Activated T-cell treated with anti-CD3 and anti-CD28 coated beads for 48 hours (primary cell): ENCODE measurements at regions not wholly inside any gene's neighbourhood (a gene's known extent, or its start where the extent isn't known, plus 50 kb on each side); places are given as distances from the start of the nearest gene placed in this dataset.
"Not testable (repeated sequence)": the region's sequence is repeated elsewhere in the genome, so short reads cannot be mapped to it uniquely, and the experiment has no call there.

Experiments used
- DNase-seq: peaks from one replicate; pipeline ENCODE4 v3.0.0-alpha.2; 2020; ENCODE audit warnings: low read depth

DNA sequence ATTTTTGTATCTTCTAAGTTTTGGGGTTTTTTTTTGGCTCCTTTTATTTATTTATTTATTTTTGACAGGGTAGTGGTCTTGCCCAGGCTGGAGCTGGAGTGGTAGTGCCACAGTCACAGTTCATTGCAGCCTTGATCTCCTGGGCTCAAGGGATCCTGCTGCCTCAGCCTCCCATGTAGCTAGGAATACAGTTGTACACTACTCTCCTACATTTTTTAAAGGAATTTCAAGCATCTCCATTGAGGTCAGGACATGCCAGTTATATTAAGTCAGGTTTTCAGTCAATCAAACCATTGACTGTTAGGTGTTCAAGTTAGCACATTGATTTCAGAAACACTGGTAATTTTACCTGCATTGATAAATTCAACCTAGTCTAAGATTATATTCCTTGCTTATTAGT, 480.5 kb upstream of the SPRY2 start:
- DNase-seq, result no peak

GRCh38 chr13:80817979-80818378, 477.1 kb upstream of the SPRY2 start:
- DNase-seq, result no peak

DNA sequence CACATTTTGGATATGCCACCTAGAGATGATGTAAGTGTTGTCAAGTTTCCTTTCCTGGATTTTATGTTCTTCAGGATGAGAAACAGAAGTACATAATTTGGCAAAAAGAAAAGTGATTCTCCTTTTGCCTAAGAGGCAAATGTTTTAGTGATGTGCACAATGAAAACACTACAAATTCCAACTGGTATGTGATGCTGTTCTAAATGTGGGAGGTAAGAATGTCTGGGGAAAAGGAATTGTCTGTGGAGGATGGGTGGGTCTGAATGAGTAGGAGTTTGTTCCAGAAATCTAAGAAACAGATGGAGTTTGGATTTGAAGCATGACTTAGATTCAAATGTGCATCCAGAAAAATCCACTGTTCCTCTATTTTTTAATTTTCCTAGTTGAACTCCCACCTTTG, 473.6 kb upstream of the SPRY2 start:
- no peak for DNase-seq

DNA sequence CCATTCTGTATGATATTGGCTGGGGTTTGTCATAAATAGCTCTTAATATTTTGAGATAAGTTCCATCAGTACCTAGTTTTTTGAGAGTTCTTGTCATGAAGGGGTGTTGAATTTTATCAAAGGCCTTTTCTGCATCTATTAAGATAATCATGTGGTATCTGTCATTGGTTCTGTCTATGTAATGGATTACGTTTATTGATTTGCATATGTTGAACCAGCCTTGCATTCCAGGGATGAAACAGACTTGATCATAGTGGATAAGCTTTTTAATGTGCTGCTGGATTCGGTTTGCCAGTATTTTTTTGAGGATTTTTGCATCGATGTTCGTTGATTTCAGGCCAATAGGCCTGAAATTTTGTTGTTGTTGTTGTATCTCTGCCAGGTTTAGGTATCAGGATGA, 469.4 kb upstream of the SPRY2 start:
- DNase-seq, result not testable (repeated sequence)

DNA sequence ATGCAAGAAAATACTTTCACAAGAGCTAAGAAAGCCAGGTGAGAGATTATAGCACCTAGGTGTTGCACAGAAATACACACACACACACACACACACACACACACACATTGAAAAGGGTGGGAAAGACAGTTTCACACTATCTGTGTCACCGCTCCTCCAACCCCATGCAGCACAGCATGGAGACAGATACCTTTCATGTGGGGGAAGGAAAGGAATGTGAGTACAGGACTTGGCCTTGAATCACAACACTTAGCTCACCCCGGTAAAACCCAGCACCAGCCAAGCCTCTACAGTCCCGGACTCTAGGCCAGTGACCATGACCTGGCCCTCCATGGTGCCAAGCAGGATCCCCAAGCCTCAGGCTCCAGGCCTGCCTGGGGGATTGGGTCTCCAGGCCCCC, 462.0 kb upstream of the SPRY2 start:
- DNase-seq, result no peak

DNA sequence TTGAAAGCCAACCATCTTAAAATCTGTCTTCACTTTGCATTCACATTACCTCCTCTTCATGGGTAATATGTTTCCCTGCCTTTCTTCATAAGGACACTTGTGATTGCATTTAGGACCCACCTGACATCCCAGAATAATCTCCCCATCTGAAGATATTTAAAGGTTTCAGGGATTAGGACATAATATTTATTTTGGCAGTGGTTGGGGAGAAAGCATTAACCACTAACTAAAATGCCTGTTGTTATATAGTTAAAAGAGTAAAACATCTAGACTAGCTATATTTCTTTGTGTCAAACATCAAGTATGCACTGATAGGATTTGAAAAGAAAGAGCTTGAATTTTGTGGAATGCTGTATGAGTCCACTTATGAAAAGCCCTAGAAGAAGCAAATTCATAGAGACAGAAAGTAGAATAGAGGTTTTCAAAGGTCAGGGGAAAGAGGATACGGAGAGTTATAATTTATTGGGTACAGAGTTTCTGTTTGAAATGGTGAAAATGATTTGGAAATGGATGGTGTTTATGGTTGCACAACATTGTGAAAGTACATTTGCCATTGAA, 457.7 kb upstream of the SPRY2 start:
- DNase-seq, result no peak

DNA sequence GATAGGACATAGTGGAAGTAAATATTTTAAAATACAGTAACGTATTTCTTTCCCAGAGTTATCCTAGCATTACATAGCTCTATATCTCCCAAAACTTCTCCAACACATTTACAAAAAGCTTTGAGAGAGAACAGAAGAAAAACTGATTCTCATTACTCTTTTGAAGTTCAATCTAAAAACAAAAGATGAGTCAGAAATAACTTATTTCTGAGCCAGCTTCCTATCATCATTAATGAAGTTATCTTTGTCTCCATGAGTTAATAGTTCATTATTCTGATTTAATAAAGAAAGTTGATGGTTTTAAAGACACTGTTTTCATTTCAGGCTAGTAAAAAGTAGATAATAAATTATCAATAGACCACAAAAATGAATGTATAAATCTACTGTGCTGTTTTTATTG, 446.7 kb upstream of the SPRY2 start:
- DNase-seq, result no peak

GRCh38 chr13:80783926-80784565, 443.1 kb upstream of the SPRY2 start:
- no peak for DNase-seq

DNA sequence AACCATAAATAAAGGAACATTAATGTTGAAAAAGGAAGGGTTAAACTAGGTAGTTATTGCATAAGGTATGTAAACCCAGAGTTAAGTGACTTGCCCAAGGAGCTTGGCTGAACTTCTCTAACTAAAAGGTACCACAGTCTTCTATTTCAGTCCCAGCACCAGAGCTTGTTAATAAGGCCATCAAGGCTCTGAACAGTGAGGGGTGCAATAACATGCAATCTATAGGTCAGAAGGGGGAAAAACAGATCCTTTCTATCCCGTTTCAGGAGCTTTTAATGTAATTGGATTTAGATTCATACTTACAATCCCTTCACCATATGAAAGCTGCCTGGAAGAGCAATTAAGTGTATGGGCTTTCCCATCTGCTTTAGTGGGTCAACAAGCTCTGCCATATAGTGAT, 441.5 kb upstream of the SPRY2 start:
- no peak for DNase-seq

GRCh38 chr13:80778297-80778696, 437.4 kb upstream of the SPRY2 start:
- no peak for DNase-seq

DNA sequence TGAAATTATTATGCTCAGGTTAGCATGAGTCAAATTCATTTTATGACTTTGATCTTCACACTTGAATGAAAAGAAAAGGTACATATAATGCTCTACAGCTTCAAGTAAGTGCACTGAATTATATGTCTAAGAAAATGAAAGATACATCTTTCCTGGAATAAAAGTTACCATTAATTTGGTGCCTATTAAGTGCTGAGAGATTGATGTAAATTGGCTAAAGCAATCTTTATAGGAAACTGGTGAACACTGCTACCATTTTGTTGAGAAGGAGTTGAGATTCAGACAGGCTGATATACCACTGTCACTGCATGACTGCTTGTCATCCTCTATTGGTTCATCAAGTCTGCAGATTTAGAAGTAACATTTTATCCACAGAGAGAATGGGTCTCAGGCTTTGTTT, 416.8 kb upstream of the SPRY2 start:
- DNase-seq, result no peak

- no peak for DNase-seq
These were observed 415.0 kb upstream of the SPRY2 start for GRCh38 chr13:80755910-80756309.

DNA sequence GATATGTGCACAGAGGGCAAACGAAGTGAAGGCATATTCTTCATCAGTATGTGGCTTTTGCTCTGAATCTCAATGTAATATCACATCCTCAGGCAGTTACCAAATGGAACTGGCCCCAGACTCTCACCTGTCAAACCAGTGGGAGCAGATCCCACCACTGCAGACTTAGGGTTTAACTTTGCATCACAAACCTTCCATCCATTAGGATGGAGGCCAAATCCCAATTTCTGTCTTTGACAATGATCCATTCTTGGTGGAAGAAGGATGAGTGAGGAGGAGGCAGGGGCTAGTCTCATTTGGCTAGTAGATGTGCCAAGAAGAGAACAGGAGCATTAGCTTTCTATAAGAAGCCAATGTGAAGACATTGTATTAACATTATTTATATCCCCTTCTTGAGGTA, 413.5 kb upstream of the SPRY2 start:
- DNase-seq, result no peak

GRCh38 chr13:80753866-80754265, 412.9 kb upstream of the SPRY2 start:
- DNase-seq, result no peak

- no peak for DNase-seq
These were observed 410.9 kb upstream of the SPRY2 start for GRCh38 chr13:80751854-80752253.

- no peak for DNase-seq
These were observed 403.4 kb upstream of the SPRY2 start for GRCh38 chr13:80744147-80744914.

GRCh38 chr13:80742033-80742432, 401.1 kb upstream of the SPRY2 start:
- no peak for DNase-seq

DNA sequence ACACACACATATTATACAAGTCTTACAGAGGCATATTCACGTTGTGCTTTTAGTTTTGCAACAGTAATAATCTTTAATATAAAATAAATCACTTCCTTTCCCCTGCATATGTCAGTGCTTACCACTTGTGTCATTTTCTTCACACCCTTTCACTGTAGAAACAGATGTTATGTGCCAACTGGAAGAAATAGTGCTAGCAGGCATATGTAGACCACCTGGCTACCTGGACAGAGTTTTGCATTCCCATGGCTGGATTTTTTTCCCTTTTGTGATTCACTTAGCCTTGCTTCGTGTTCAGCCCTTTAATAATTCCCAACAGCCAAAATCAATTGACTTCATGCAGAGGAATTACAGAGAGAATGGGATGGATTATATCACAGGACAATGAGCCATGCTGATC, 399.1 kb upstream of the SPRY2 start:
- DNase-seq, result no peak

DNA sequence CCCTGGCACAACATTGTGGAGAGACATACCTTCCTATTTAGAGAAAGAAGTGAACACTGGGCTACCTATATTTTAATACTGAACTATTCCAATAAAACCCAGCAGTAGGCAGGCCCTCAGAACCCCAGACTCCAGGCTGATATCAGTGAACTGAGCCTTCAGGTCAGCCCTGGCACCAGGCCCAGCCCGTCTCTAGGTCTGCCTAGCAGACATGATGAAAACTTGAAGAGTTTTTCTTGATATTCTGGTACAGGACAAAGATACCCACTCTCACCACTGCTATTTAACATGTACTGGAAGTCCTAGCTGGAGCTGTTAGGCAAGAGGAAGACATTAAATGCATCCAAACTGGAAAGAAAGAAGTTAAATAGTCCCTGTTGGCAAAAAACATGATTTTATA, 396.6 kb upstream of the SPRY2 start:
- no peak for DNase-seq

- no peak for DNase-seq
These were observed 386.5 kb upstream of the SPRY2 start for GRCh38 chr13:80727321-80727975.

- DNase-seq, result no peak
These were observed 385.9 kb upstream of the SPRY2 start for GRCh38 chr13:80726868-80727267.

DNA sequence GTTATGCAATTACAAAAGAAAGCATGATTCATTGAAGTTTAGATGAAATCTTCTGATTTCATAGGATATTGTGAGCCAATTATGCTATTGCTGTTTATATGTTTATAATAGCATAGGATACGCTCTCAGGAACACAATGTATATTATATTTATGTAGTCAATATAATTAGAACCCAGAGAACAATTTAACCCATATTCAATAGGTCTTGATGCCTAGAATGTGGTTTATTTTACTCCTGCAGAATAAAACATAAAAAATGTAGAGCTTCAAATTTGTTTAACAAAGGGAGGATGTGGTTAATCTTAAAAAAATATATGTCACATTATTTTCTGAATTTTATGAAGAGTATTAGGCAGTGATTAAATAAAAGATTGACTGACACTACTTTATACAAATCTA, 380.8 kb upstream of the SPRY2 start:
- DNase-seq, result no peak

DNA sequence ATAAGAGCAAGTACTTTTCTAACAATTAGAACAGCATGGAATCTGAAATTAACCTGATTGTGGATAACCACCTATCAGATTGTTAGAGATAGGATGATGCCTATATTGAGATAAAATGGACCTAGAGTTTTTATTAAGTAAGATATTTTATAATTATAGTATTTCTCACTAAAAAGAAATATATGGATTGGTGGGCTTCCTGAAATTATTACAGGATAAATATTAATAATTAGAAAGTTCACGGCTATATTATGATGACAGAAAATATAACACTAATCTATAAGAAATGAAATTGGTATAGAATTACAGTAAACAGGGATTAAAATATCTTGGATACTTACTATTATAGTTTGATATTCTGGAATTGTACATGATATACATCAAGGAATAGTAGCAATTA, 378.0 kb upstream of the SPRY2 start:
- no peak for DNase-seq
